Retinal pigment epithelial cell (primary cell): ENCODE measurements at regions not wholly inside any gene's neighbourhood (a gene's known extent, or its start where the extent isn't known, plus 50 kb on each side); places are given as distances from the start of the nearest gene placed in this dataset.
"Not testable (repeated sequence)": the region's sequence is repeated elsewhere in the genome, so short reads cannot be mapped to it uniquely, and the experiment has no call there.

Experiments used
- DNase-seq: peaks from one replicate; pipeline ENCODE4 v3.0.0-alpha.2; 2010; ENCODE audit warnings: low read depth
- H3K4me3 ChIP-seq: 2 replicates; pipeline ENCODE4 v1.5.1; 2011; ENCODE audit warnings: mild to moderate bottlenecking, low read length, control low read depth, moderate library complexity
- TF ChIP-seq, protein P1 (sequence below): conservative IDR thresholded peaks from 2 replicates; pipeline ENCODE4 v1.5.1; 2011; ENCODE audit warnings: low read depth, low read length, control low read depth, inconsistent platforms

DNA sequence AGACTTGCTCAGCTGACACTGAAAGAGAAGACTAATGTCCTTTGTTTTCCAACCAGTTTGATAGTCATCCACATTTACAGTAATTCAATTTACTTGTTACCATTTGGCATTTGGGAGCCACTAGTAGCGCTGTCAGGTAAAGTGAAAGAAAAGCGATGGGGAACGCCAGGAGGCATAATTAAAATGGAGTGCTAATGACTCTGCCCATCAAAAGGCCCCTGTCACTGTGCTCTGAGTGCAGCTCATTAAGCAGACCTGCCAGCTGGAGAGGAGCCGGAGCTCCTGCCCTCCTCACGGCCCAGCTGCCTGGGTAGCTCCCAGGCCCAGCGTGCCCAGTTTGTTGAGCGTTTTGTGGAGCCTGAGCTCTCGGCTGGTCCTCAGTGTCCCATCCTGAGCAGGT, 463.6 kb upstream of the CCDC196 start:
- no peak overlapping the region for H3K4me3 ChIP-seq
- no peak for DNase-seq
- TF ChIP-seq, protein P1, sequence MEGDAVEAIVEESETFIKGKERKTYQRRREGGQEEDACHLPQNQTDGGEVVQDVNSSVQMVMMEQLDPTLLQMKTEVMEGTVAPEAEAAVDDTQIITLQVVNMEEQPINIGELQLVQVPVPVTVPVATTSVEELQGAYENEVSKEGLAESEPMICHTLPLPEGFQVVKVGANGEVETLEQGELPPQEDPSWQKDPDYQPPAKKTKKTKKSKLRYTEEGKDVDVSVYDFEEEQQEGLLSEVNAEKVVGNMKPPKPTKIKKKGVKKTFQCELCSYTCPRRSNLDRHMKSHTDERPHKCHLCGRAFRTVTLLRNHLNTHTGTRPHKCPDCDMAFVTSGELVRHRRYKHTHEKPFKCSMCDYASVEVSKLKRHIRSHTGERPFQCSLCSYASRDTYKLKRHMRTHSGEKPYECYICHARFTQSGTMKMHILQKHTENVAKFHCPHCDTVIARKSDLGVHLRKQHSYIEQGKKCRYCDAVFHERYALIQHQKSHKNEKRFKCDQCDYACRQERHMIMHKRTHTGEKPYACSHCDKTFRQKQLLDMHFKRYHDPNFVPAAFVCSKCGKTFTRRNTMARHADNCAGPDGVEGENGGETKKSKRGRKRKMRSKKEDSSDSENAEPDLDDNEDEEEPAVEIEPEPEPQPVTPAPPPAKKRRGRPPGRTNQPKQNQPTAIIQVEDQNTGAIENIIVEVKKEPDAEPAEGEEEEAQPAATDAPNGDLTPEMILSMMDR: no peak

DNA sequence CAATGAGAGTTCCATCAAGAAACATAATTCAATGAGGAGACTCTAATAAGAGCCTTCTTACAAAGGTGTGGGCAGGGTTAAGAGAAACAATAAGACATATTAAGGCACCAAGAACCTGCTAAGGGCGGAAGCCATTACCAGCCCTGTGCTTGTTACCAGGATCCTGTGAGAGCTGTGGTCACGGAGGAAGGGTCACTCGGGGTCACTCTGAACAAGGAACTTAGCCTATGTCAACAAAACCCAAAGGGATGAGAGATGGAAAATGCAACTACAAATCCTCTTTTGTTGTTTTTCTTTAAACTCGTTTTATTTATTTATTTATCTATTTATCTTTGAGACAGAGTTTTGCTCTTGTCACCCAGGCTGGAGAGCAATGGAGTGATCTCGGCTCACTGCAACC, 460.4 kb upstream of the CCDC196 start:
- H3K4me3 ChIP-seq: no peak overlapping the region
- TF ChIP-seq, protein P1: no peak
- DNase-seq: no peak

DNA sequence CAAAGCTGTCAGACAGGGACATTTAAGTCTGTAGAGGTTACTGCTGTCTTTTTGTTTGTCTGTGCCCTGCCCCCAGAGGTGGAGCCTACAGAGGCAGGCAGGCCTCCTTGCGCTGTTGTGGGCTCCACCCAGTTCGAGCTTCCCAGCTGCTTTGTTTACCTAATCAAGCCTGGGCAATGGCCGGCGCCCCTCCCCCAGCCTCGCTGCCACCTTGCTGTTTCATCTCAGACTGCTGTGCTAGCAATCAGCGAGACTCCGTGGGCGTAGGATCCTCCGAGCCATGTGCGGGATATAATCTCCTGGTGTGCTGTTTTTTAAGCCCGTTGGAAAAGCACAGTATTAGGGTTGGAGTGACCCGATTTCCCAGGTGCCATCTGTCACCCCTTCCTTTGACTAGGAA, 454.2 kb upstream of the CCDC196 start:
- not testable (repeated sequence) for H3K4me3 ChIP-seq, DNase-seq

DNA sequence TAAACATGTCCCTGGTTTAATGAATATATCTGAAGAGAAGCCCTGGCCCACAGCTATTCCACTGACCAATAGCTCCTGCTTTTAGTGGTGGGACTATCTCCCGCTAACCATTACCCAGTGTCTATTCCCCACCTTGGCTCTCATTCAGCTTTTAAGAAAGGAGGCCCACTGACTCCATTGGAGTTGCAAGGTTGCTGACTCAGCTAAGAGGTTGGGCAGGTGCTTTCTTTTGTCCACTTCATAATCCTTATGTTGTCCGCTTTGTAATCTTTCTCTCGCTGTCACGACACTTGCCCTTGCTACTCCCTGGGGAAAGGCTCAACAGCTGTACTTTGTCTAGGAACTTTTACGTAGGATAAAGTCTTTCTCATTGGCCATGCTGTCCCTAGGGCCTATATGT, 453.4 kb upstream of the CCDC196 start:
- H3K4me3 ChIP-seq: no peak overlapping the region
- TF ChIP-seq, protein P1: no peak
- no peak for DNase-seq

DNA sequence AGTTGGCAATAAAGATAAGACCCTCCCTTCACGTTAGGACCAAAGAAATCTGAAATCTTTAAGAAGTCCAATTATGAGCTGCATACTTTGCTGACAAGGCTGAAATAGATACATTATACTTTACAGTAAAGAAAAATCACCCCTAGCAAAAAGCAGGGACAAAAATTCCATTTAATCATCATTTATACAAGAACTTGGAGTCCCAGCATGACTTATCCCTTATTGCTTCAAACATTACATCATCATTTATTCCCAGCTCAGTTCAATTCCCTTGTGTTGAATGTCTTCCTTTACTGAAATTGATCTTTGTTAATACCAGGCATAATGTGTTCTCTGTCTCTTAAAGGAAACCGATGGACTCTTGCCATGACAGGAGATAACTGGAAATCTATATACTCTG, 449.6 kb upstream of the CCDC196 start:
- TF ChIP-seq, protein P1: no peak
- H3K4me3 ChIP-seq: no peak overlapping the region
- DNase-seq: no peak

DNA sequence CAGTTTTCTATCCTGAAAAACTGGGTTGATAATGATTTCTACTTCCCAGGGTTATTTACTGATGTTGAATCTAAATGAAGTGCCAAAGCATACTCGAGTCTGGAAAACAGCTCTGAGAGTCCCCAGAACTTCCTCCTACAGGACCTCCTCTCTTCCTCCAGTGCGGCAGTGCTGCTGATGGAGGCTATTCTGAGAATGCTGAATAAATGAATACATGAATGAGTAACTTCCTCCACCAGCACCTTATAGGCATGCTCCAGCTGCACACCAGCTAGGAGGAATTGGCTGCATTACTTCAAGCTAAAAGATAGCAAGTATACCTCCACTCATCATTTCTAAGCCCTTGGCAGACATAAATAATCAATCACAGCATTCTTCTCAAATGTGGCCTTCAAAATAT, 448.8 kb upstream of the CCDC196 start:
- no peak for DNase-seq
- TF ChIP-seq, protein P1: no peak
- H3K4me3 ChIP-seq: no peak overlapping the region

DNA sequence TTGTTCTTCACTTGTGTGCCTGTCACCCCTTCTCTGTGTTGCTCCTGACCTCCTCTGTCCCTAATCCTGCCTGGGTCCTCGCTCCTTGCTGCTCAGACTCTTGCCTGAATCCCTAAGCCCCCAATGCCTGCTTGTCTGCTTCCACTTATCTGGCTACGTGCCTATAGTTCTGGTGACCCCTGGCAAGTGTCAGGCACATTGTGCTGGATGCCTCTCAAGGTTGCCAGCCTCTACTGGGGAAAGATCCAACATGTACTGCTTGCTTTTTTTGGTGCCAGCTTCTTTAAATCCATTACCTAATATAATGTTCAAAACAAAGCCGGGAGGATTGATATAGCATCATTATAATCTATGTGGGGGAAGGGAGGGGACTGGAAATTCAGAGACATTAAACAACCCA, 448.0 kb upstream of the CCDC196 start:
- DNase-seq: no peak
- no peak overlapping the region for H3K4me3 ChIP-seq
- TF ChIP-seq, protein P1: no peak

DNA sequence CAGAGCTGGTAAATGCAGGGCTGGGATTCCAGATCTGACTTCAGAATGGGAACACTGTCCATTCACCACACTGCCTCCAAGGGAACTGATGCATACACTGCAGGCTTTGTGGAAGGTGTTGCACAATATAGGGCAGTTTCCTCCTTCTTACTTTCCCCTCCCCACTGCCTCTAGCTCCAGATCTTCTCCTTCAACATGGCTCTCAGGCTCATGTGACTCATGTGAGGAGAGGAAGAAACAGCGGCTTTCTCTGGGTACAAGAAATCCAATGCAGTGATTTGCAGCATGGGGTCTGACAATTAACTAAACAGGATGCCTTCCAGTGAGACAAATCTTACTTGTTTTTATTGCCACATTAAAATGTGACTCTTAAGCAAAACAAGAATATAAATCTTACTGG, 447.6 kb upstream of the CCDC196 start:
- H3K4me3 ChIP-seq: no peak overlapping the region
- TF ChIP-seq, protein P1: no peak
- DNase-seq: peak; percentile 3
